ENCODE measurements at regions not wholly inside any gene's neighbourhood (a gene's known extent, or its start where the extent isn't known, plus 50 kb on each side); places are given as distances from the start of the nearest gene placed in this dataset.

- no peak for TF ChIP-seq ZNF462 (CRISPR knock-in tag; IDR thresholded peaks at IDR 0.05)
- TF ChIP-seq, protein P1, sequence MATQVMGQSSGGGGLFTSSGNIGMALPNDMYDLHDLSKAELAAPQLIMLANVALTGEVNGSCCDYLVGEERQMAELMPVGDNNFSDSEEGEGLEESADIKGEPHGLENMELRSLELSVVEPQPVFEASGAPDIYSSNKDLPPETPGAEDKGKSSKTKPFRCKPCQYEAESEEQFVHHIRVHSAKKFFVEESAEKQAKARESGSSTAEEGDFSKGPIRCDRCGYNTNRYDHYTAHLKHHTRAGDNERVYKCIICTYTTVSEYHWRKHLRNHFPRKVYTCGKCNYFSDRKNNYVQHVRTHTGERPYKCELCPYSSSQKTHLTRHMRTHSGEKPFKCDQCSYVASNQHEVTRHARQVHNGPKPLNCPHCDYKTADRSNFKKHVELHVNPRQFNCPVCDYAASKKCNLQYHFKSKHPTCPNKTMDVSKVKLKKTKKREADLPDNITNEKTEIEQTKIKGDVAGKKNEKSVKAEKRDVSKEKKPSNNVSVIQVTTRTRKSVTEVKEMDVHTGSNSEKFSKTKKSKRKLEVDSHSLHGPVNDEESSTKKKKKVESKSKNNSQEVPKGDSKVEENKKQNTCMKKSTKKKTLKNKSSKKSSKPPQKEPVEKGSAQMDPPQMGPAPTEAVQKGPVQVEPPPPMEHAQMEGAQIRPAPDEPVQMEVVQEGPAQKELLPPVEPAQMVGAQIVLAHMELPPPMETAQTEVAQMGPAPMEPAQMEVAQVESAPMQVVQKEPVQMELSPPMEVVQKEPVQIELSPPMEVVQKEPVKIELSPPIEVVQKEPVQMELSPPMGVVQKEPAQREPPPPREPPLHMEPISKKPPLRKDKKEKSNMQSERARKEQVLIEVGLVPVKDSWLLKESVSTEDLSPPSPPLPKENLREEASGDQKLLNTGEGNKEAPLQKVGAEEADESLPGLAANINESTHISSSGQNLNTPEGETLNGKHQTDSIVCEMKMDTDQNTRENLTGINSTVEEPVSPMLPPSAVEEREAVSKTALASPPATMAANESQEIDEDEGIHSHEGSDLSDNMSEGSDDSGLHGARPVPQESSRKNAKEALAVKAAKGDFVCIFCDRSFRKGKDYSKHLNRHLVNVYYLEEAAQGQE (IDR thresholded peaks at IDR 0.05; ENCODE audit: unreplicated experiment), result no peak
Measured at GRCh38 chr17:63035271-63035670, 69.2 kb downstream of the TANC2 start (continued).

- ATAC-seq (no peak), DNase-seq (ENCODE audit: low spot score) (no peak)
- H3K4me1 Mint-ChIP-seq, result peaks cover 22% of the 10 kb centered on the region
- no peaks in the 10 kb centered on the region; the same call in 2 of the 3 replicates for H3K9me3 Mint-ChIP-seq
- Histone ChIP-seq H2AFZ (no peak overlapping the region), H3F3A (replicated peaks; ENCODE audit: low read depth) (no peaks in the 10 kb centered on the region), H3K4me3 (no peak overlapping the region), H3K4me1 (ENCODE audit: insufficient read depth) (peaks cover 3% of the 10 kb centered on the region), H3K4me2 (no peak overlapping the region), H4K20me1 (replicated peaks; ENCODE audit: insufficient read depth) (no peaks in the 10 kb centered on the region), H3K79me2 (replicated peaks; ENCODE audit: insufficient read depth) (no peaks in the 10 kb centered on the region), H3K27ac (ENCODE audit: low read depth) (no peak overlapping the region), H3K27me3 (ENCODE audit: insufficient read depth) (no peaks in the 10 kb centered on the region), H3K9me2 (ENCODE audit: insufficient read depth) (peaks cover 5% of the 10 kb centered on the region), H3K36me3 (ENCODE audit: insufficient read depth) (no peaks in the 10 kb centered on the region)
- H3K27ac Mint-ChIP-seq, result no peak overlapping the region
- H3K36me3 Mint-ChIP-seq (ENCODE audit: low read depth), result peaks cover 3% of the 10 kb centered on the region; the same call in 1 of the 3 replicates
- no peaks in the 10 kb centered on the region for H3K27me3 Mint-ChIP-seq (ENCODE audit: insufficient read depth, low read depth, poor library complexity)
- H3K4me3 Mint-ChIP-seq, result no peak overlapping the region
- no peak for TF ChIP-seq ZNF114 (CRISPR knock-in tag; IDR thresholded peaks at IDR 0.05)
- no peak for TF ChIP-seq NANOG (IDR thresholded peaks at IDR 0.05; ENCODE audit: borderline replicate concordance)
- TF ChIP-seq CTCF (conservative IDR thresholded peaks at IDR 0.05; ENCODE audit: low read depth in 2 of 2), result no peak
- no peak for TF ChIP-seq STAT1 (IDR thresholded peaks at IDR 0.05; ENCODE audit: unreplicated experiment)
- TF ChIP-seq EZH2 (IDR thresholded peaks at IDR 0.05; ENCODE audit: low read depth, unreplicated experiment), result no peak
- no peak for TF ChIP-seq POLR2AphosphoS5 (IDR thresholded peaks at IDR 0.05; ENCODE audit: low read depth)
- TF ChIP-seq, protein P2, sequence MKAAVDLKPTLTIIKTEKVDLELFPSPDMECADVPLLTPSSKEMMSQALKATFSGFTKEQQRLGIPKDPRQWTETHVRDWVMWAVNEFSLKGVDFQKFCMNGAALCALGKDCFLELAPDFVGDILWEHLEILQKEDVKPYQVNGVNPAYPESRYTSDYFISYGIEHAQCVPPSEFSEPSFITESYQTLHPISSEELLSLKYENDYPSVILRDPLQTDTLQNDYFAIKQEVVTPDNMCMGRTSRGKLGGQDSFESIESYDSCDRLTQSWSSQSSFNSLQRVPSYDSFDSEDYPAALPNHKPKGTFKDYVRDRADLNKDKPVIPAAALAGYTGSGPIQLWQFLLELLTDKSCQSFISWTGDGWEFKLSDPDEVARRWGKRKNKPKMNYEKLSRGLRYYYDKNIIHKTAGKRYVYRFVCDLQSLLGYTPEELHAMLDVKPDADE (IDR thresholded peaks at IDR 0.05), result no peak
- TF ChIP-seq JUNB (IDR thresholded peaks at IDR 0.05; ENCODE audit: unreplicated experiment), result no peak
- TF ChIP-seq EZH2phosphoT487 (IDR thresholded peaks at IDR 0.05; ENCODE audit: unreplicated experiment), result no peak
- TF ChIP-seq CREB1 (CRISPR knock-in tag; IDR thresholded peaks at IDR 0.05; ENCODE audit: low read depth), result no peak
Measured at GRCh38 chr17:63035695-63036094, 69.7 kb downstream of the TANC2 start.
